Fibroblast of skin of back (primary cell): ENCODE measurements at regions not wholly inside any gene's neighbourhood (a gene's known extent, or its start where the extent isn't known, plus 50 kb on each side); places are given as distances from the start of the nearest gene placed in this dataset.

Experiments used
- DNase-seq: peaks from one replicate; pipeline ENCODE4 v3.0.0-alpha.2; 2013

DNA sequence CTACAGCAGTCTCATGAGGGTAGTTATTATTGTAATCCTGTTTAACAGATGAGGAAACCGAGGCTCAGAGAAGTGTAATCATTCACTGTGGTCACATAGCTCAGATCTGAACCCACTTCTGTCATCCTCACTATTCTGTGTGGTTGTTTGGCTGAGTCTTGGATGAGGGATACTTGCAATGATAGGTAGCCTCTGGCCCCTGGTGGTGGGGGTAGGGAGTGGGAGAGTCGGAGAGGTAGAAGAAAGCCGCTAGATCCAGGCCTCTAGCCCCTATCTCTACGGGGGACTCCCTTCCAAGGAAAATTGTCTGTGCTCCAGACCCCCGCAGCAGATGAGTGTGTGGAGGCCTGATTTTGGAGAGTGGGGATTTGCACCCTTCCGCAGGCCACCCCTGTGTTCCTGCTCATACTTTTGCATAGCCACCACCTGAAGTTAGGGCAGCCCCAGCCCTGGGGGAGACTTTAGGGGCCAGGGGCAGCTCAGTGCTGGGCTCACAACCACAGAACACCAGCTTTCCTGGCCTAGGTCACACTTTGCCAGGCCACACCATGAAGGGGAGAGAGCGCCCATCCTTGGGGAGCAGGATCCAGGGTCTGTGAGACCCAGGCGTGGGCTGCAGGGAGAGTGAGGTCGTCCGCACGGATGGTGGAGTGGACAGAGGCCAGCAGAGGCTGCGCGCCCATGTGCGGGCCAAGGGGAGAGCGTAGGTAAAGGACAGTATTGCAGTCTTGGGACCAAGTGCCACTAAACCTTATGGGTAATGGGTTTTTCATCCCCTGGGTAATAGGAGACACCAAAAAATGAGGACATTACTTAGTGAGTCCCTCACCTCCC, 148.2 kb downstream of the GLI2 start:
- no peak for DNase-seq

GRCh38 chr2:120884472-120885290, 149.0 kb downstream of the GLI2 start:
- no peak for DNase-seq

DNA sequence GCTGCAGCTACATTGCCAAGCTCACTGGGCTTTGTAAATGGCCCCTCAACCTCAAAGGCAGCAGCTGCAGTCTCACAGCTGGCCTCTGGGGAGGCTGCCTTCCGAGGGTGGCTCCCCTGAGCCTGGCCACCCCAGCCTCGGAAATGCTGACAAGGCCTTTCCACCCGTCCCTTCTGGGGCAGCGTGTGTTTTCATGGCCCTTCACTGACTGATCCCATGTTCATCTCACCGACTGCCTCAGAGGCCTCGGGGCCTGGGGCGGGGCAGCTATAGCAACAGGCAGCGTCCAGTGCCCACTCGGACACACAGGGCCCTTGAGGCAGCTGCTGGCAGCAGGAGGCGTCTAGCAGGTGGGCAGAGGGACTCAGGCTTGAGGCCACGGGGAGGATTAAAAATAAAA, 149.7 kb downstream of the GLI2 start:
- DNase-seq: no peak

DNA sequence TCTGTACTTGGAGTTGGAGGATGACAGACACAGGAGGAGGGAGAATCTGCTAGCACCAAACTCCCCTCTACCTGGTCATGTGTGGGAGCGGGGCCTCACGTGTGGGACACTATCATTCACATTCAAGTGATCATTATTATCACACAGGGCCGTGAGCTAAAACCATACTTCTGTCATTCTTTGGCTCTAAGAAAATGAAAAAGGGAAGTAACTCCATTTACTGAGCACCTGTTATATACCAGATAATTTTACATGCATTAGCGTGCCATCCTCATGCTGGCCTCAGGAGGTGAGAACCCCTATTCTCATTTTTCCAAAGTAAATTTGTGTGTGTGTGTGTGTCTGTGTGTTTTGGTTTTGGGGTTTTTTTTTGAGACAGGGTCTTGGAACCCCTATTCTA, 150.1 kb downstream of the GLI2 start:
- no peak for DNase-seq

- DNase-seq: no peak
These were observed 151.1 kb downstream of the GLI2 start for GRCh38 chr2:120886534-120887319.

DNA sequence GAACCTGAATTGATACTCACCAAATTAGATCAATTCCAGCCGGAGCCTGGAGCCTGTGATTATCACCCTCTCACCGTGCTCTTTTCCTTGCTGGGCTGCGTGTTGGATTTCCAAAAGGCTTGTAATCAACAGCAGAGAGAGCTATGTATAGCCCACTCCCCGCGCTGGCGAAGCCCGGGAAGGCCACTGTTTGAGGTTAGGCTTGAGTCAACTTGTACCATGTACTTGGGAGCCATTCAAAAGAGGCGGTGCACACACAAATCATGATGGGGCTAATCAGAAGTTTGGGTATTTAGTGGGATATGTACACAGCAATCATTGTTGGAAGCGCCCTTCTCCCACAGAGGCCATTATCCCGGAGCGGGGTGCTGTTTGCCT, 151.6 kb downstream of the GLI2 start:
- no peak for DNase-seq

DNA sequence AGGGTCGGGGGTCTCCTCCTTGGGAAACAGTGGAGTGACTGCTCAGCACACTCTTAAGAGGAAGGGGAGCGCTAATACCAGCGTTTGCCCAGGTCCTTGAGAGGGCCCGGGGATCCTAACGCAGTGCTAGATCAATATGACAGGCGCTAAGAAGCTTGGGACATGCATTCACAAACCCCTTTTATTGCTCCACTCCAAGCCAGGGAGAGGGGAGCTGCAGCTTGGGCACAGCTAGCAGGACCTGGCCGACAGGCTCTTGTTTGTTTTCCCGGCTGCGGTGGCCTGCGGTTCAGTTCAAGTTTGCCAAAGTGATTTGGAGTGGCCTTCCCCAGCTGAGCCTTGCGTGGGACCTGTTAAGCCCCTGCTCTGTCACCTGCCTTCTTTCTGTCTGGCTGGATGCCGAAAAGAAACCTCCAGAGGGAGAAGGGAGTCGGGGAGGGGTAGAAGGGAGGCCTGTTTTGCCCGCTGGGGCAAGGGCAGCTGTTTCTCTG, 152.1 kb downstream of the GLI2 start:
- DNase-seq: no peak

DNA sequence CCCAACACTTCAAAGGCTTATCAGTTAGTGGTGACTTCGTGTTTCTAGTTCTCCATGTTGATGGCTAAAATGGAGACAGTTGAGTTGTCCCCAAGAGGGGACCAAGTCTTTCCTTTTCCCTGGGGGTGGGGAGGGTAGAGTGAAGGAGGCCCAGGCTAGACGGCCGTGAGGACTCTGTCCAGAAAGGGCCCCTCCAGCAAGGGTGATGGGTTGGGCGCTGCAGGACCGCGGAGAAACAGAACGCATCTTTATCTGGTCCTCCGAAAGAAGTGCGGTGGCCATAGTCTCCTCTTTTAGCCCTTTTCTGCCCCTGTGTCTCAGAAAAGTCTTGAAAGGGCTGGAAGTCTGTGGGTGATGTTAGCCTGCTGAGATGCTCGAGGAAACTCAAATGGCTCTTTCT, 153.2 kb downstream of the GLI2 start:
- no peak for DNase-seq

DNA sequence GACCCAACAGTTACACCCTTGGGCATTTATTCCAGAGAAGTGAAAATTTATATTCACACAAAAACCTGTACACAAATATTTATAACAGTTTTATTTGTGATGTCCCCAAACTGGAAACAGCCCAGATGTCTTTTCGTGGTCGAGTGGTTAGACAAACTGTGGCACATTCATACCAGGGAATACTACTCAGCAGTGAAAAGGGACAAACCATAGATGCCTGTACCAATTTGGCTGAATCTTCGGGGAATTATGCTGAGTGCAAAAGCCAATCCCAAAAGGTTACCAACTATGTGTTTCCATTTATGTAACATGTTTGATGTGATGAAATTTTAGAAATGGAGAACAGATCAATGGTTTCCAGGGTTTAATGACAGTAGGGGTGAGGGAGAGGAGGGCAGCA, 154.3 kb downstream of the GLI2 start:
- no peak for DNase-seq

DNA sequence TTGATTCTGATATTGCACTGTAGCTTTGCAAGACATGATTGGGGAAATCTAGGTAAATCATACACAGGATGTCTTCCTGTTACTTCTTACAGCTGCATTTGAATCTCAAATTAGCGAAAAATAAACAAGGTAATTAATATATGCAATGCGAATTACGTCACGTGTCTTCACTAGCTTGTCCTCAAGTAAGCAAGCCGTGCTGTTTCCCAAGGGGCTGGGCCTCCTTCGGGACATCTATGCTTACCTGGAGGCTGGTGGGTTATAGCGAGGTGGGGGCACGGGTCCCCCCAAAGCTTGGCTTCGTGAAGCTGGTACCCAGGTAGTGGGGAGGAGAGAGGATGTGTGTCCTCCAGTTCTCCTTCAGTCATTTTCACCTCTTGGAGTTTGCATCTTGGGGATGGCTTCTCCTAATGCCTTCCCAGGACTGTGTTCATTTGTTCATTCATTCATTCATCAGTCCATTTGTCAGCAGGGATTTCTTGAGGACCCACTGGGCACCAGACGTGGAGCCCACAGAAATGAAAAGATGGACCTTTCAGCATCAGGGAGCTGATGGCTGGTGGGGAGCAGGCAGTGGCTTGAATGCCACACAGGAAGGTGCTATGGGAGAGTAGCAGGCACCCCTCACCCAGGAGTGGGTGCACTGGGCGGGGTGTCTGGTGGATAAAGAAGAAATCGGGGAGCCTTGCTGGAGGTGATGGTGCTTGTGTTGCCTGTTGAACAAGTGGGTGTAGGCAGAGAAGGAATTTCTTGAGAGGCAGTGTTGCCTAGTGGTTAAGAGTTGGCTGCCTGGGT, 155.1 kb downstream of the GLI2 start:
- no peak for DNase-seq

DNA sequence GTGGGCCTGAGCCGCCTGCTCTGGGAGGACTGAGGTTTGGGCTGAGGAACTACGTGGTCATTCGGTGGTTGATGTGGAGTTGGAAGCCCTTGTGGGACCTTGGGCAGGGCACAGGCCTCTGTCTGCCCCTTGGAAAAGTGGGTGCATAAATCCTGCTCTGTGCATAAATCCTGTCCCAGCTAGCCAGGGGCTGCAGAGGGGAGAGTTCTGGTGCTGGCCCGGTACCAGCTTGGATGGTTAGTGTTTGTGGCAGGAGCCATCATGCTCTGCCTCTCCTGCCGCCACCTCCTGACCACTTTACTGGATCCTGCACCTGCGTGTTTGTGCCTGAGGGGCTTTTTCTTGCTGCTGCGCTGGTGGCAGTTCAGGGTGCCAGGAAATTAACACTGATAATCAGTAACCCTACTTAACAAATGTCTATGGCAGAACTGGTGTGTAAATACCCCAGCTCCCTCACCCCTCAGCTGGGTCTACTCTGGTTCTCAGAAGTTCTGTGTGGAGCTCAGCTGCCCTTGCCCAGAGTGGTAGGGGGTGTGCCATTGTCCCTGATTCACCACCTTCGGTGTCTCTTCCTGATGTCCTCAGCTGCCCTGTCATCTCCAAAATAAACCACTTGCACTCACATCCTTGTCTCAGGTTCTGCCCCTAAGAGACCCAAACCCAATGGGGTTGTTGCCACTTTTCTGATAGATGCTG, 156.8 kb downstream of the GLI2 start:
- DNase-seq: no peak

DNA sequence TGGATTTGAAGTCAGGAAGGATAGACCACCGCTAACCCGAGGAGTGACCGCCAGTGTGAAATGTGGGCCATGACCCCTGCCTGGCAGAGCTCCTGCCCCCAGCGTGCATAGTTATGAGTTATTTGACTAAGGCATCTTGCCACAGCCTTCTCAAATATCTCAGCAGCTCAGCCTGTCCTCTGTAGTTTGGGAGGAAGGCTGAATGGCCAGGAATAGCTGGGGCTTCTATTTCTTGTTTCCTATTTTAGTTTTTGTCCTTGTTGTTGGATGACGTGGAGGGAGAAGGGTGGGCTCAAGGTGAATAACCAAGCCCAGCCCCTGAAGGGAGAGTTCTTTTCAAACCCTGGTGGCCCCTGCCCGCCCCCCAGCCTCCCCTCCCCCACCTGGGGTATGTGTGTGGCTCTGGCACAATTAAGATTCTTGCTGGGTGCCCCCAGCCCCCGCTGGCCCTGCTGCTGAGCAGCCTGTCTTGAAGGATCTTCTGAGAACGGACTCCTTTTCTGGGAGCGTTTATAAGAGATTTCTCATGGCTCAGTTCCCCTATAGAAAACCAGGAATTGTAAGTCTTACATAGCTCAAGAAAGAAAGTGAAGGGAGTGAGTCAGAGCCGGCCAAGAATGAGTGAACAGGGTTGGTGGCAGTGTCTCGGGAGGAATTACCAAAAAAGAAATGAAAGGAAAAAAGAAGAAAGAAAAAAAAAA, 157.4 kb downstream of the GLI2 start:
- DNase-seq: peak; percentile 85

GRCh38 chr2:120893811-120894584, 158.3 kb downstream of the GLI2 start:
- DNase-seq: no peak

DNA sequence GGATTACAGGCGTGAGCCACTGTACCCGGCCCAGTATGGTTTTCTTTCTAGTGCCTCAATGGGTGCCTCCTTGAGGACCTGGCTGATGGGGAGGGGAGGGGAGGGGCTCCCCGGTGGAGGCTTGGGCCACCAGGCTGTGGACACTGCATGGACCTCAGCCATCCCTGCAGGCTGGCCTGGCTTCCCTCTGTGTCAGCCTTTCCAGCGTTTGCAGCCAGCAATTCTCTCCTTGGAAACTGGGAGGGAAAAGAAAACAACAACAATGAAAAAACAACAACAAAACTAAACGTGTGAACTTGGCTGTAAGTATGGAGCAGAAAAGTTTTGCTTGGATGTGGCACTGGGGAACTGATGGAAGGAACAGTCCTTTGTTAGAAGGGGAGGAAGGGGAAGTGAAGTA, 159.3 kb downstream of the GLI2 start:
- no peak for DNase-seq

DNA sequence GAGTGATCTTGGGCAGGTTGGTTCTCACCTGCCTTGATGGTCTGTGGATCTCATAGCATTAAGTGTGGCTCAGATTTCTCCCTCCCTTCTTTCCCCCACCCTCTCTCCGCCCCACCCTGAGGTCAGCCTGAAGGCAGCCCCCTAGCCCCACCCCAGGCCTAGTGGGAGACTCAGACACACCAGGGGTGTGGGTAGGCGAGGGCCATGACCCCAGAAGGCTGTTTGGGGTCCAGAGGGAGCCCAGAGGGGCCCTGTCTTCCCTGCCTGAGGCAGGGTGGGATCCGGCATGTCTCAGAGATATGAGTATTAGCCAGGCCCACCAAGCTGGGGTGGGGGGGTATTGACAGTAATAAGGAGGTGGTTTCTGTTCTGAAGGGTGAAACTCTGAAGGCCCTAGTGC, 160.5 kb downstream of the GLI2 start:
- DNase-seq: no peak

DNA sequence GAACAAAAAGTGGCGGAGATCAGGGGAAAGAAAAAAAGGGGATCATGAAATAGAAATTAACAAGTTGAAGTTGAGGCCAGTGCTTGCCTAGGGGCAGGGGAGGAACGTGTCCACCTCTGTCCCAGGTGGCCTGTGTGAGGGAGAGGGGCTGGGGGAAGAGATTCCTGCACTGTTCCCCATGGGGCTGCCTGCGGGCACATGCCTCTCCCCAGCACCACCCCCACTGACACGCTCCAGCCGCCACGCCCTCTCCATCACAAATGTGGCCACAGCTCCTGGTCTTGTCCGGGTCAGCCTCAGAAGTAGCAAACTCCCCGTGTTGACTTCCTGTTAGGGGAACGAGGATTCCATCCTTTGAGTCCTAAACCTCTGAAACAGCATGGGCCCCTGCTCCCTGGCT, 161.2 kb downstream of the GLI2 start:
- no peak for DNase-seq

DNA sequence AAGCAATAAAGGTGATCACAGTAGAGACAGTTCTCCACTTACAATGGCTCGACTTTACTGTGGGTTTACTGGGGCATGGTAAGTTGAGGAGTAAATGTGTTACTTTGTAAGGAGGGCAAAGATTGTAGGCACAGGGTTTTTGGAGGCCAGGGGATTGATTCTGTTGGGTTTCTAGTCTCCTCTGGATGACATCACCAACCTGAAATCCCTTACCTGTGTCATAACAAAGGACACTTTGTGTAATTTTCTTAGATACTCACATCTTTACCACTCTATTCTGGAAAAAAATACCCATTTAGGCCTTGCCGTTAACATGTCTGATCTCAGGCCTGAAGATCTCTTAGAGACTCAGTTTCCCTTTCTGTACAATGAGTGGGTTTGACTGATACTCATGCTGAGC, 161.7 kb downstream of the GLI2 start:
- no peak for DNase-seq

GRCh38 chr2:120898496-120898895, 162.8 kb downstream of the GLI2 start:
- DNase-seq: no peak

GRCh38 chr2:120898961-120899750, 163.5 kb downstream of the GLI2 start:
- DNase-seq: no peak
